MM.1S (cell line): ENCODE measurements at regions not wholly inside any gene's neighbourhood (a gene's known extent, or its start where the extent isn't known, plus 50 kb on each side); places are given as distances from the start of the nearest gene placed in this dataset.

ENCODE experiments used
- DNase-seq: peaks from one replicate; pipeline ENCODE4 v3.0.0-alpha.2; 2015
- H2AFZ ChIP-seq: fragments of 300-600 bp; sonication (generic); 2 replicates; pipeline ENCODE4 v1.6.0; 2016; ENCODE audit warnings: antibody characterized with exemption, low read length
- H3F3A ChIP-seq: fragments of 300-600 bp; sonication (generic); 2 replicates; pipeline ENCODE4 v1.6.1; 2016; ENCODE audit warnings: mild to moderate bottlenecking, antibody characterized with exemption, low read length, moderate library complexity, mixed read lengths; ENCODE audit not compliant: insufficient read depth
- H3K27ac ChIP-seq: fragments of 300-600 bp; sonication (generic); 2 replicates; pipeline ENCODE4 v1.5.1; 2016; ENCODE audit warnings: mild to moderate bottlenecking, low read length
- H3K27me3 ChIP-seq: fragments of 300-600 bp; sonication (generic); replicated peaks from 2 replicates; pipeline ENCODE4 v1.6.0; 2016; ENCODE audit warnings: low read length; ENCODE audit not compliant: insufficient read depth
- H3K36me3 ChIP-seq: fragments of 300-600 bp; sonication (generic); replicated peaks from 2 replicates; pipeline ENCODE4 v1.6.1; 2016; ENCODE audit warnings: mild to moderate bottlenecking, low read length, mixed read lengths; ENCODE audit not compliant: insufficient read depth
- H3K4me1 ChIP-seq: fragments of 300-600 bp; sonication (generic); 2 replicates; pipeline ENCODE4 v1.6.1; 2016; ENCODE audit warnings: low read length, mixed read lengths
- H3K4me2 ChIP-seq: fragments of 300-600 bp; sonication (generic); 2 replicates; pipeline ENCODE4 v1.6.0; 2016; ENCODE audit warnings: low read depth, low read length
- H3K4me3 ChIP-seq: fragments of 300-600 bp; sonication (generic); 2 replicates; pipeline ENCODE4 v1.5.1; 2016; ENCODE audit warnings: low read length, mixed read lengths
- H3K79me2 ChIP-seq: fragments of 300-600 bp; sonication (generic); 2 replicates; pipeline ENCODE4 v1.6.1; 2016; ENCODE audit warnings: mixed run types, low read length, mixed read lengths
- H3K9ac ChIP-seq: fragments of 300-600 bp; sonication (generic); 2 replicates; pipeline ENCODE4 v1.6.1; 2016; ENCODE audit warnings: low read length, mixed read lengths
- H3K9me2 ChIP-seq: fragments of 300-600 bp; sonication (generic); replicated peaks from 2 replicates; pipeline ENCODE4 v1.6.1; 2016; ENCODE audit warnings: mild to moderate bottlenecking, low read length, mixed read lengths; ENCODE audit not compliant: insufficient read depth
- H3K9me3 ChIP-seq: fragments of 300-600 bp; sonication (generic); replicated peaks from 2 replicates; pipeline ENCODE4 v1.6.1; 2016; ENCODE audit warnings: mild to moderate bottlenecking, low read length, mixed read lengths; ENCODE audit not compliant: insufficient read depth
- H4K20me1 ChIP-seq: fragments of 300-600 bp; sonication (generic); 2 replicates; pipeline ENCODE4 v1.6.1; 2016; ENCODE audit warnings: mild to moderate bottlenecking, low read length, moderate library complexity, mixed read lengths; ENCODE audit not compliant: insufficient read depth
- CTCF ChIP-seq: fragments of 300-600 bp; sonication (generic); IDR thresholded peaks from 2 replicates; pipeline ENCODE4 v1.5.1; 2016; ENCODE audit warnings: antibody characterized with exemption, low read length, mixed read lengths
- EZH2 ChIP-seq: fragments of 300-600 bp; sonication (generic); optimal IDR thresholded peaks from 2 replicates; pipeline ENCODE3; 2017; ENCODE audit warnings: low read depth, mild to moderate bottlenecking, antibody characterized with exemption, low read length, mixed read lengths
- EZH2phosphoT487 ChIP-seq: fragments of 300-600 bp; sonication (generic); IDR thresholded peaks from 2 replicates; pipeline ENCODE4 v1.6.1; 2018; ENCODE audit warnings: antibody characterized with exemption, low read length

DNA sequence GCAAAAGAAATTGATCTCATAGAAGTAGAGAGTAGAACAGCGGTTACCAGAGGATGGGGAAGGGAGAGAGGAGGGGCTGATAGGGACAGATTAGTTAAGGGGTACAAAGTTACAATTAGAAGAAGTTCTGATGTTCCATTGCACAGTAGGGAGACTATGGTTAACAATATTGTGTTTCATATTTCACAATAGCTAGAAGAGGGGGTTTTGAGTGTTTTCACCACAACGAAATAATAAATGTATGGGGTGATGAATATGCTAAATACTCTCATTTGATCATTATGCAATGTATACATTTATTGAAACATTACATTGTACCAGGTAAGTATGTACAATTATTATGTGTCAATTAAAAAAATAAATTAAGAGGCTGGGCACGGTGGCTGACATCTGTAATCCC lies 291.2 kb upstream of the KCNJ16 start:
- Histone ChIP-seq H3K4me1 (no peaks in the 10 kb centered on the region), H3K4me3 (no peak overlapping the region), H3K27ac (no peak overlapping the region), H3K27me3 (no peaks in the 10 kb centered on the region), H3K9me2 (no peaks in the 10 kb centered on the region), H4K20me1 (no peaks in the 10 kb centered on the region), H3K9ac (no peak overlapping the region), H2AFZ (no peak overlapping the region), H3K9me3 (no peaks in the 10 kb centered on the region), H3K36me3 (no peaks in the 10 kb centered on the region), H3K4me2 (no peak overlapping the region), H3F3A (no peaks in the 10 kb centered on the region), H3K79me2 (no peaks in the 10 kb centered on the region)
- TF ChIP-seq EZH2phosphoT487 (no peak), EZH2 (no peak), CTCF (no peak)
- DNase-seq = no peak

- H3K4me3 ChIP-seq = no peak overlapping the region
- H3K4me2 ChIP-seq = no peak overlapping the region
- H3K9me3 ChIP-seq = no peaks in the 10 kb centered on the region
- H3K4me1 ChIP-seq = no peaks in the 10 kb centered on the region
- no peak overlapping the region for H2AFZ ChIP-seq
- no peaks in the 10 kb centered on the region for H4K20me1 ChIP-seq
- H3K9ac ChIP-seq = no peak overlapping the region
- H3F3A ChIP-seq = no peaks in the 10 kb centered on the region
- TF ChIP-seq EZH2phosphoT487 (no peak), CTCF (no peak), EZH2 (no peak)
- H3K9me2 ChIP-seq = no peaks in the 10 kb centered on the region
- DNase-seq = no peak
- no peaks in the 10 kb centered on the region for H3K36me3 ChIP-seq
- H3K27ac ChIP-seq = no peak overlapping the region
- no peaks in the 10 kb centered on the region for H3K79me2 ChIP-seq
- H3K27me3 ChIP-seq = no peaks in the 10 kb centered on the region
These were observed 286.1 kb upstream of the KCNJ16 start for GRCh38 chr17:69788957-69789356.

DNA sequence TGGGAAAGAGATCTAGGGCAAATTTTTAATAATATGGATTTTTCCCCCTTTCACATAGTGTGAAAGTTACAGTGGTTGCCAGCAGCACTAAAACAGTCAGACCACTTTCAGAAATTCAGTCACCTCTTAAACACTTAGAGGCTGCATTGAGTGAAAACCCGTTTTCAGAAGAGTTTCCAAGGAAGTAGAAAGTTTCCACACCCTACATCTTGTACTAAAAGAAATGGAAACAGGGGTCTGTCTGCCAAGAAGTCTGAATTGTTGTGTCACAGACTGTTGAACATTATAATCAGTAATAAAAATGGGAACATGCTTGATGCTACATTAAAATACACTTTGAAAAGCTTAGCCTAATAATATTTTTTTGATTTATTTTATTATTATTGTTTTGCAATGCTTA lies 278.9 kb upstream of the KCNJ16 start:
- no peak for DNase-seq
- no peak for TF ChIP-seq EZH2phosphoT487
- TF ChIP-seq CTCF = no peak
- no peak for TF ChIP-seq EZH2
- H3K36me3 ChIP-seq = no peaks in the 10 kb centered on the region
- H3K27me3 ChIP-seq = no peaks in the 10 kb centered on the region
- H3K4me1 ChIP-seq = no peaks in the 10 kb centered on the region
- no peaks in the 10 kb centered on the region for H3K9me2 ChIP-seq
- H3K9me3 ChIP-seq = no peaks in the 10 kb centered on the region
- no peaks in the 10 kb centered on the region for H3F3A ChIP-seq
- H3K79me2 ChIP-seq = no peaks in the 10 kb centered on the region
- H3K9ac ChIP-seq = no peak overlapping the region
- H3K4me3 ChIP-seq = no peak overlapping the region
- no peak overlapping the region for H3K4me2 ChIP-seq
- no peak overlapping the region for H2AFZ ChIP-seq
- H4K20me1 ChIP-seq = no peaks in the 10 kb centered on the region
- no peak overlapping the region for H3K27ac ChIP-seq
